ENCODE measurements at regions not wholly inside any gene's neighbourhood (a gene's known extent, or its start where the extent isn't known, plus 50 kb on each side); places are given as distances from the start of the nearest gene placed in this dataset.

GRCh38 chr17:63171428-63172393 lies 205.7 kb downstream of the TANC2 start:
- 85 to 88% methylated on average over 5 of the region's 5 CpGs for WGBS, 2 donors
- no peak overlapping the region for H3K4me3 ChIP-seq

GRCh38 chr17:63173450-63173849 lies 207.4 kb downstream of the TANC2 start:
- DNase-seq: no peak
- Histone ChIP-seq H3K27ac (no peak overlapping the region), H3K27me3 (no peaks in the 10 kb centered on the region), H3K4me3 (no peak overlapping the region), H3K4me1 (peaks cover 0 to 3% (median 1%) of the 10 kb centered on the region in 4 donors), H3K9me3 (no peaks in the 10 kb centered on the region), H3K36me3 (no peaks in the 10 kb centered on the region)
- 89 to 96% methylated on average over 1 of the region's 1 CpG for WGBS, 2 donors
- TF ChIP-seq CTCF (IDR thresholded peaks at IDR 0.05): no peak
- TF ChIP-seq EP300 (IDR thresholded peaks at IDR 0.05): no peak
- no peak for TF ChIP-seq POLR2A (IDR thresholded peaks at IDR 0.05)
- no peak for TF ChIP-seq POLR2AphosphoS5 (IDR thresholded peaks at IDR 0.05)
- intact Hi-C loops (cut with DNase I): no loop called here

More at GRCh38 chr17:63171428-63172393, 205.7 kb downstream of the TANC2 start:
- DNase-seq: no peak
- Histone ChIP-seq H3K27me3 (no peaks in the 10 kb centered on the region), H3K9me3 (no peaks in the 10 kb centered on the region), H3K36me3 (no peaks in the 10 kb centered on the region), H3K4me1 (no peaks in the 10 kb centered on the region), H3K27ac (no peak overlapping the region)
- no peak for TF ChIP-seq POLR2AphosphoS5 (IDR thresholded peaks at IDR 0.05)
- TF ChIP-seq EP300 (IDR thresholded peaks at IDR 0.05): no peak
- no peak for TF ChIP-seq CTCF (IDR thresholded peaks at IDR 0.05)
- no peak for TF ChIP-seq POLR2A (IDR thresholded peaks at IDR 0.05)
- intact Hi-C loops (cut with DNase I): no loop called here

DNA sequence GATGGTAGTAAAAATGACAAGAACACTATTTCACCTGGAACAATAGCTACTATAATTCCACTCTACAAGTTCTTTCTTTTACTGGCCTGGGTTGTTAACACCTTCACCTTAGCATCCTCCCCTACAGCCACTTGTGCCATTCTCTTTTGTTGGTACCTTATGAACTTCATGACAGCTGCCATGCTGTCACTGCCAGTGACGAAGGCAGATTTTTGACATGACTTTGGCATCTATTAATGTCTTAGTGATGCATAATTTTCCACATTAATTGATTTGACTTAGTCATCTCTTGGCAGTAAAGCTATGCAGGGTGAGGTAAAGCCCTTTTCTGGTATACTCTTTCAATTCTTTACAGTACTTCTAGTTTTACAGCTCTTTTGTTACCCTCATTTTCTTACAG lies 207.9 kb downstream of the TANC2 start:
- Histone ChIP-seq H3K4me3 (no peak overlapping the region), H3K36me3 (no peaks in the 10 kb centered on the region), H3K9me3 (no peaks in the 10 kb centered on the region), H3K4me1 (peaks cover 0 to 8% (median 4%) of the 10 kb centered on the region in 4 donors), H3K27ac (no peak overlapping the region), H3K27me3 (no peaks in the 10 kb centered on the region)
- TF ChIP-seq POLR2A (IDR thresholded peaks at IDR 0.05) (no peak), CTCF (IDR thresholded peaks at IDR 0.05) (no peak), EP300 (IDR thresholded peaks at IDR 0.05) (no peak), POLR2AphosphoS5 (IDR thresholded peaks at IDR 0.05) (no peak)
- intact Hi-C loops (cut with DNase I): no loop called here
- DNase-seq: no peak
- 88 to 92% methylated on average over 1 of the region's 1 CpG for WGBS, 2 donors

GRCh38 chr17:63178530-63178929 lies 212.5 kb downstream of the TANC2 start:
- 74 to 79% methylated on average over 2 of the region's 2 CpGs for WGBS, 2 donors
- TF ChIP-seq POLR2A (IDR thresholded peaks at IDR 0.05) (no peak), CTCF (IDR thresholded peaks at IDR 0.05) (no peak), EP300 (IDR thresholded peaks at IDR 0.05) (no peak), POLR2AphosphoS5 (IDR thresholded peaks at IDR 0.05) (no peak)
- intact Hi-C loops (cut with DNase I): no loop called here

More at GRCh38 chr17:63178530-63178929, 212.5 kb downstream of the TANC2 start:
- DNase-seq: no peak
- Histone ChIP-seq H3K9me3 (no peaks in the 10 kb centered on the region), H3K36me3 (no peaks in the 10 kb centered on the region), H3K4me3 (no peak overlapping the region), H3K4me1 (peaks cover 0 to 11% (median 5%) of the 10 kb centered on the region in 4 donors), H3K27ac (no peak overlapping the region), H3K27me3 (no peaks in the 10 kb centered on the region)
